MM.1S (cell line): ENCODE measurements at regions not wholly inside any gene's neighbourhood (a gene's known extent, or its start where the extent isn't known, plus 50 kb on each side); places are given as distances from the start of the nearest gene placed in this dataset.

ENCODE experiments used
- DNase-seq: peaks from one replicate; pipeline ENCODE4 v3.0.0-alpha.2; 2015
- H2AFZ ChIP-seq: fragments of 300-600 bp; sonication (generic); 2 replicates; pipeline ENCODE4 v1.6.0; 2016; ENCODE audit warnings: antibody characterized with exemption, low read length
- H3F3A ChIP-seq: fragments of 300-600 bp; sonication (generic); 2 replicates; pipeline ENCODE4 v1.6.1; 2016; ENCODE audit warnings: mild to moderate bottlenecking, antibody characterized with exemption, low read length, moderate library complexity, mixed read lengths; ENCODE audit not compliant: insufficient read depth
- H3K27ac ChIP-seq: fragments of 300-600 bp; sonication (generic); 2 replicates; pipeline ENCODE4 v1.5.1; 2016; ENCODE audit warnings: mild to moderate bottlenecking, low read length
- H3K27me3 ChIP-seq: fragments of 300-600 bp; sonication (generic); replicated peaks from 2 replicates; pipeline ENCODE4 v1.6.0; 2016; ENCODE audit warnings: low read length; ENCODE audit not compliant: insufficient read depth
- H3K36me3 ChIP-seq: fragments of 300-600 bp; sonication (generic); replicated peaks from 2 replicates; pipeline ENCODE4 v1.6.1; 2016; ENCODE audit warnings: mild to moderate bottlenecking, low read length, mixed read lengths; ENCODE audit not compliant: insufficient read depth
- H3K4me1 ChIP-seq: fragments of 300-600 bp; sonication (generic); 2 replicates; pipeline ENCODE4 v1.6.1; 2016; ENCODE audit warnings: low read length, mixed read lengths
- H3K4me2 ChIP-seq: fragments of 300-600 bp; sonication (generic); 2 replicates; pipeline ENCODE4 v1.6.0; 2016; ENCODE audit warnings: low read depth, low read length
- H3K4me3 ChIP-seq: fragments of 300-600 bp; sonication (generic); 2 replicates; pipeline ENCODE4 v1.5.1; 2016; ENCODE audit warnings: low read length, mixed read lengths
- H3K79me2 ChIP-seq: fragments of 300-600 bp; sonication (generic); 2 replicates; pipeline ENCODE4 v1.6.1; 2016; ENCODE audit warnings: mixed run types, low read length, mixed read lengths
- H3K9ac ChIP-seq: fragments of 300-600 bp; sonication (generic); 2 replicates; pipeline ENCODE4 v1.6.1; 2016; ENCODE audit warnings: low read length, mixed read lengths
- H3K9me2 ChIP-seq: fragments of 300-600 bp; sonication (generic); replicated peaks from 2 replicates; pipeline ENCODE4 v1.6.1; 2016; ENCODE audit warnings: mild to moderate bottlenecking, low read length, mixed read lengths; ENCODE audit not compliant: insufficient read depth
- H3K9me3 ChIP-seq: fragments of 300-600 bp; sonication (generic); replicated peaks from 2 replicates; pipeline ENCODE4 v1.6.1; 2016; ENCODE audit warnings: mild to moderate bottlenecking, low read length, mixed read lengths; ENCODE audit not compliant: insufficient read depth
- H4K20me1 ChIP-seq: fragments of 300-600 bp; sonication (generic); 2 replicates; pipeline ENCODE4 v1.6.1; 2016; ENCODE audit warnings: mild to moderate bottlenecking, low read length, moderate library complexity, mixed read lengths; ENCODE audit not compliant: insufficient read depth
- CTCF ChIP-seq: fragments of 300-600 bp; sonication (generic); IDR thresholded peaks from 2 replicates; pipeline ENCODE4 v1.5.1; 2016; ENCODE audit warnings: antibody characterized with exemption, low read length, mixed read lengths
- EZH2 ChIP-seq: fragments of 300-600 bp; sonication (generic); optimal IDR thresholded peaks from 2 replicates; pipeline ENCODE3; 2017; ENCODE audit warnings: low read depth, mild to moderate bottlenecking, antibody characterized with exemption, low read length, mixed read lengths
- EZH2phosphoT487 ChIP-seq: fragments of 300-600 bp; sonication (generic); IDR thresholded peaks from 2 replicates; pipeline ENCODE4 v1.6.1; 2018; ENCODE audit warnings: antibody characterized with exemption, low read length

DNA sequence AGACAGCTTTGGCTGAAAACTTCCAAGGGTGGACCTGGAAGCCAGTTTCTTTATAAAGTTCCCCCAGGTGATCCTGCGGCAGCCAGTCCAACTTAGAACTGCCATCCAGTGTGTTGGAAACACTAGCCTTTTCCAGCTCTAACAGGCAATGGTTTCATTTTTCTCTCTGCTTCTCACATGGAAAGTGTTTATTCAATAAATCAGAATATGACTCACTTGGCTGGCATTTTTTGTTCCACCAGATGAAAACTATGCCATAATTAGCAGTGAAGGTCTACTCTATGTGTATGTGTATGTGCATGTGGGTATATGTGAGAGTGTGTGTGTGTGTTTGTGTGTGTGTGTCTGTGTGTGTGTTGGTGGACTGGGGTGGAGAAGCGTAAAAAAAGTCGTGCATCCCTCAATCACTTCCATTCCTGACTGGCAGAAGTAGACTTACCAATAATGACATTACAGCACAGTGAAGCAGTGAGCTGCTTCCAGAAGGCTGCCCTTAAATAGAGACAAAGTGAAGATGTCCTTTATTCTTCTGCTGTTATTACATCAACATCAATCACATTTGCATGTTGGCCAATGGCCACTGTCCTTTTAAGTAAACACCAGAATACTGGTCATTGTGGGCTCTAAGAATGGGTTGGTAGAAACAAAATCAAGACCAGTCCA, 90.9 kb upstream of the SETBP1 start:
- Histone ChIP-seq H3K27ac (no peak overlapping the region), H3K79me2 (no peaks in the 10 kb centered on the region), H3K4me3 (no peak overlapping the region), H3K4me2 (no peak overlapping the region), H4K20me1 (no peaks in the 10 kb centered on the region), H3K36me3 (no peaks in the 10 kb centered on the region), H2AFZ (no peak overlapping the region), H3K27me3 (no peaks in the 10 kb centered on the region), H3K9ac (no peak overlapping the region), H3F3A (no peaks in the 10 kb centered on the region), H3K9me3 (no peaks in the 10 kb centered on the region), H3K9me2 (no peaks in the 10 kb centered on the region), H3K4me1 (no peaks in the 10 kb centered on the region)
- TF ChIP-seq CTCF, result no peak
- TF ChIP-seq EZH2phosphoT487, result no peak
- DNase-seq, result no peak

DNA sequence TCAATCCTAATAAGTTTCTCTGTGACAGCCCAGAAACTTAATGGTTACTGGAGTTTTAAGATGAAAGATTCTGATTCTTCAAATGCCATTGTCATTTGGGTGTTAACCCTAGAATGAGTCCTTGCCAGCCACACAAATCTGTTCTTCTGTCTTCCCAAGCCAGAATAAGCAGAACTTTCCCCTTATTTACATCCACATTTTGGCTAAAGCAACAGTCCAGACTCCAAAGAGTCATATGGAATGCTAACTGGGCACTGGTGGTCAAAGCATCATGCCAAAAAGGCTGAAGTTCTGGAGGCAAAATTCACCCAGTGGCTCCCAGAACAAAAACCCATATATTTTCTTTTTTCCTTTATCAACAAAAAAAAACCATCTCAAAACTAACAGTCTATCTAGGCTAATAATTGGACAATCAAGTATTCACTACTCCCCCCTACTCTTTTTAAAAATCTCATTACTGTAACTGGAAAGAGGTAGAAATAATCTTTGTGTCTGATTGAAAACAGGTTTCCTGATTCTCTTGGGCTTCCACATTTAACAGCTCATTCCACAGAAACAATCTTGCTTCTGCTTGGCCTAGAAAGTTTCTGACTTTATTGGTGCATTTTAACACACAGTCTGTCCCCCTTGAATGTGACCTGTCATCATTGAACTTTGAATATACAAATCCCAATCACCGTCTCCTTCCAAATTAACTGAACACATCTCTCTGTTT, 89.6 kb upstream of the SETBP1 start:
- Histone ChIP-seq H4K20me1 (no peaks in the 10 kb centered on the region), H3K4me2 (no peak overlapping the region), H3K27me3 (no peaks in the 10 kb centered on the region), H3K79me2 (no peaks in the 10 kb centered on the region), H3K4me1 (no peaks in the 10 kb centered on the region), H3K9me3 (no peaks in the 10 kb centered on the region), H3K4me3 (no peak overlapping the region), H3K9ac (no peak overlapping the region), H3F3A (no peaks in the 10 kb centered on the region), H3K36me3 (no peaks in the 10 kb centered on the region), H2AFZ (no peak overlapping the region), H3K27ac (no peak overlapping the region), H3K9me2 (no peaks in the 10 kb centered on the region)
- no peak for DNase-seq
- TF ChIP-seq EZH2phosphoT487 (no peak), EZH2 (no peak), CTCF (no peak)

GRCh38 chr18:44592639-44593038, 88.0 kb upstream of the SETBP1 start:
- Histone ChIP-seq H3K9me2 (no peaks in the 10 kb centered on the region), H3K9me3 (no peaks in the 10 kb centered on the region), H3K27ac (no peak overlapping the region), H2AFZ (no peak overlapping the region), H3F3A (no peaks in the 10 kb centered on the region), H3K4me2 (no peak overlapping the region), H4K20me1 (no peaks in the 10 kb centered on the region), H3K4me1 (no peaks in the 10 kb centered on the region), H3K9ac (no peak overlapping the region), H3K27me3 (no peaks in the 10 kb centered on the region), H3K36me3 (no peaks in the 10 kb centered on the region), H3K4me3 (no peak overlapping the region), H3K79me2 (no peaks in the 10 kb centered on the region)
- TF ChIP-seq EZH2, result no peak
- no peak for TF ChIP-seq CTCF
- TF ChIP-seq EZH2phosphoT487, result no peak
- DNase-seq, result no peak
